ENCODE measurements at regions not wholly inside any gene's neighbourhood (a gene's known extent, or its start where the extent isn't known, plus 50 kb on each side); places are given as distances from the start of the nearest gene placed in this dataset.

DNA sequence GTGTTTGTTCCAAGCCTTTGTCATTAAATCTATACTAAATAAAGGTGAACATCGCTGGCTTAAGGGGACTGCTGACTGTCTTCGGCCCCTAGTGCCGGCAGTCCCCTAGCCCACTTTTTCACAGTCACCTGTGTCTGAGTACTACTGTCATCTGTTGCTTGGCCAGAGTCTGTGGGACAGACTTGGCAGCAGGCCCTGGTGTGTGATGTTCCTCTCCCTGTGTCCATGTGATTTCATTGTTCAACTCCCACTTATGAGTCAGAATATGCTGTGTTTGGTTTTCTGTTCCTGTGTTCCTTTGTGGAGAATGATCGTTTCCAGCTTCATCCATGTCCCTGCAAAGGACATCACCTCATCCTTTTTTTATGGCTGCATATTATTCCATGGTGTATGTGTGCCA lies 133.4 kb downstream of the HAO1 start:
- H3K4me1 Mint-ChIP-seq (ENCODE audit: low read depth, unreplicated experiment), result no peaks in the 10 kb centered on the region
- no peak overlapping the region for H3K4me3 Mint-ChIP-seq (ENCODE audit: unreplicated experiment)
- peaks cover 13% of the 10 kb centered on the region for H3K36me3 Mint-ChIP-seq (ENCODE audit: unreplicated experiment)
- H3K27me3 Mint-ChIP-seq (ENCODE audit: unreplicated experiment), result no peaks in the 10 kb centered on the region
- H3K9me3 Mint-ChIP-seq (ENCODE audit: unreplicated experiment), result peaks cover 3% of the 10 kb centered on the region
- TF ChIP-seq, protein P1, sequence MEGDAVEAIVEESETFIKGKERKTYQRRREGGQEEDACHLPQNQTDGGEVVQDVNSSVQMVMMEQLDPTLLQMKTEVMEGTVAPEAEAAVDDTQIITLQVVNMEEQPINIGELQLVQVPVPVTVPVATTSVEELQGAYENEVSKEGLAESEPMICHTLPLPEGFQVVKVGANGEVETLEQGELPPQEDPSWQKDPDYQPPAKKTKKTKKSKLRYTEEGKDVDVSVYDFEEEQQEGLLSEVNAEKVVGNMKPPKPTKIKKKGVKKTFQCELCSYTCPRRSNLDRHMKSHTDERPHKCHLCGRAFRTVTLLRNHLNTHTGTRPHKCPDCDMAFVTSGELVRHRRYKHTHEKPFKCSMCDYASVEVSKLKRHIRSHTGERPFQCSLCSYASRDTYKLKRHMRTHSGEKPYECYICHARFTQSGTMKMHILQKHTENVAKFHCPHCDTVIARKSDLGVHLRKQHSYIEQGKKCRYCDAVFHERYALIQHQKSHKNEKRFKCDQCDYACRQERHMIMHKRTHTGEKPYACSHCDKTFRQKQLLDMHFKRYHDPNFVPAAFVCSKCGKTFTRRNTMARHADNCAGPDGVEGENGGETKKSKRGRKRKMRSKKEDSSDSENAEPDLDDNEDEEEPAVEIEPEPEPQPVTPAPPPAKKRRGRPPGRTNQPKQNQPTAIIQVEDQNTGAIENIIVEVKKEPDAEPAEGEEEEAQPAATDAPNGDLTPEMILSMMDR (IDR thresholded peaks at IDR 0.05; ENCODE audit: partially characterized antibody, unreplicated experiment), result no peak
- H3K27ac Mint-ChIP-seq (ENCODE audit: unreplicated experiment), result no peak overlapping the region
- DNase-seq, result no peak

DNA sequence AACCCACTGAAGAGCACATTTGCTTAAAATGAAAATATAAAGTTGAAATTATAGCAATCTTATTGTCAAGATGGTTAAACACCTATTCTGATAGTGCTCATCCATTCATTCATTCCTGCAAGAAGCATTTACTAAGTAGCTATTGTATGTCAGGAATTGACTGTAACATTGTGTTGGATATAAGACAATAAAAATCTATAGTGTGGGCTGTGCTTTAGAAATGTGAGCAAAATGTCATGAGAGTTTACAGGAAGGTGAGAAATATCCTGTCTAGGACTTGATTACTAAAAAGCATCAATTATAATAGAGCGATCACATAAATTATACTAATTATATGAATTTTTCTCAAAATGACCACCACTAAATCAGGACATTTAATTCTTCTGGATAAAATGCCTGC lies 123.0 kb downstream of the HAO1 start:
- Mint-ChIP-seq H3K4me1 (ENCODE audit: low read depth, unreplicated experiment) (no peaks in the 10 kb centered on the region), H3K27me3 (ENCODE audit: unreplicated experiment) (no peaks in the 10 kb centered on the region), H3K9me3 (ENCODE audit: unreplicated experiment) (no peaks in the 10 kb centered on the region), H3K27ac (ENCODE audit: unreplicated experiment) (no peak overlapping the region), H3K4me3 (ENCODE audit: unreplicated experiment) (no peak overlapping the region), H3K36me3 (ENCODE audit: unreplicated experiment) (no peaks in the 10 kb centered on the region)
- no peak for DNase-seq
- TF ChIP-seq, protein P1 (IDR thresholded peaks at IDR 0.05; ENCODE audit: partially characterized antibody, unreplicated experiment), result no peak

DNA sequence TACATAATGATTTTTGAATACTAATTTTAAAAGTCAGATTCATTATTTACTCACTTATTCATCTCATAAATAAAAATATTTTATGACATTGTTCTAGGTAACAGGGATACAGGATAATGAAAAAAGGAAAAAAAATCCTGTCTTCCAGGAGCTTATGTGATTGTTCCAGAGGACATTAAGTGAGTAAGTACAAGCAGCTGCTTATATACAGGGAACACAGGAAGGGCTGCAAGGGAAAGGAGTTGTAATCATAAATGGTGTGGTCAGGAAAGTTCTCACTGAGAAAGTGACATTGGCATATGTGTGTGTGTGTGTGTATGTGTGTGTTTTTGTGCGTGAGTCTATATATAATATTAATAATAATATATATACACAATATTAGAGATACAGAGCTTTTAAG lies 121.8 kb downstream of the HAO1 start:
- Mint-ChIP-seq H3K27me3 (ENCODE audit: unreplicated experiment) (no peaks in the 10 kb centered on the region), H3K27ac (ENCODE audit: unreplicated experiment) (no peak overlapping the region), H3K4me3 (ENCODE audit: unreplicated experiment) (no peak overlapping the region), H3K36me3 (ENCODE audit: unreplicated experiment) (no peaks in the 10 kb centered on the region), H3K4me1 (ENCODE audit: low read depth, unreplicated experiment) (no peaks in the 10 kb centered on the region), H3K9me3 (ENCODE audit: unreplicated experiment) (no peaks in the 10 kb centered on the region)
- no peak for DNase-seq
- TF ChIP-seq, protein P1 (IDR thresholded peaks at IDR 0.05; ENCODE audit: partially characterized antibody, unreplicated experiment), result no peak

DNA sequence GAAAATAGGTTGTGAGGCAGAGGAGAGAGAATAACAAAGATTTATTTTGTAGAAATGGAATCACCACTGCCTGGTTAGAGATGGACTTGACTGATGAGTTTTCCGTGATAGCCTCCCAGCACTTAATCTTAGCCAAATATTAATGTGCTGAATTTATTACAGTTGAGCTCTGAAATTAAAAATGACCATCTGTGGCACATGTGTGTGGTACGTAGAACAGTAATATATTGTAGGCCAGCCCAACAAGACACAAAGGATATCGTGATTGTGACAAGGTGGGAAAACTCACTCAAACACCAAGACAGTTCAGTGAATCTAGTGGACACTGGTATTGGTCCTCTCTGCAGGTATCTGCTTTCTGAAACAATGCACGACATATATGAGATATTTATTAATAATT lies 119.4 kb downstream of the HAO1 start:
- TF ChIP-seq, protein P1 (IDR thresholded peaks at IDR 0.05; ENCODE audit: partially characterized antibody, unreplicated experiment), result no peak
- no peaks in the 10 kb centered on the region for H3K36me3 Mint-ChIP-seq (ENCODE audit: unreplicated experiment)
- DNase-seq, result no peak
- no peaks in the 10 kb centered on the region for H3K4me1 Mint-ChIP-seq (ENCODE audit: low read depth, unreplicated experiment)
- H3K27ac Mint-ChIP-seq (ENCODE audit: unreplicated experiment), result no peak overlapping the region
- H3K27me3 Mint-ChIP-seq (ENCODE audit: unreplicated experiment), result no peaks in the 10 kb centered on the region
- H3K4me3 Mint-ChIP-seq (ENCODE audit: unreplicated experiment), result no peak overlapping the region
- no peaks in the 10 kb centered on the region for H3K9me3 Mint-ChIP-seq (ENCODE audit: unreplicated experiment)

DNA sequence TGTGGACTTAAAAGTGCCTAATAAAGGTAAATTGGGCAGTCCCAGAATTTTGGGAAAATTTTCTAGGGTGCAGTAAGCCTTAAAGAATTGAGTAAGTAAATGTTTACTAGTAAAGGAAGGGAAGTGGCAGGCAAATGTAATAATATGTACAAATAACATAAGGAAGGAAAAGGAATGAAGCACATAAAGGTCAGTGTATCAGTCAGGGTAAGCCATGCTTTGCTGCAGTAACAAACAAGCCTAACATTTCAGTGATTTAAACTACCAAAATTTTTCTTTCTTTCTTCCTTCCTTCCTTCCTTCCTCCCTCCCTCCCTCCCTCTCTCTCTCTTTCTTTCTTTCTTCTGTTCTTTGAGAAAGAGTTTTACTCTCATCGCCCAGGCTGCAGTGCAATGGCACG lies 117.5 kb downstream of the HAO1 start:
- Mint-ChIP-seq H3K4me3 (ENCODE audit: unreplicated experiment) (no peak overlapping the region), H3K36me3 (ENCODE audit: unreplicated experiment) (no peaks in the 10 kb centered on the region), H3K27ac (ENCODE audit: unreplicated experiment) (no peak overlapping the region), H3K27me3 (ENCODE audit: unreplicated experiment) (no peaks in the 10 kb centered on the region), H3K4me1 (ENCODE audit: low read depth, unreplicated experiment) (no peaks in the 10 kb centered on the region), H3K9me3 (ENCODE audit: unreplicated experiment) (no peaks in the 10 kb centered on the region)
- TF ChIP-seq, protein P1 (IDR thresholded peaks at IDR 0.05; ENCODE audit: partially characterized antibody, unreplicated experiment), result no peak
- DNase-seq, result no peak
